GM18498 (cell line): ENCODE measurements at regions not wholly inside any gene's neighbourhood (a gene's known extent, or its start where the extent isn't known, plus 50 kb on each side); places are given as distances from the start of the nearest gene placed in this dataset.
"Not testable (repeated sequence)": the region's sequence is repeated elsewhere in the genome, so short reads cannot be mapped to it uniquely, and the experiment has no call there.

Experiments used
- ATAC-seq: cut with Tn5 transposase; IDR thresholded peaks from one replicate; pipeline ENCODE4 v1.9.1; 2021; ENCODE audit warnings: mild to moderate bottlenecking, moderate library complexity; ENCODE audit not compliant: unreplicated experiment

DNA sequence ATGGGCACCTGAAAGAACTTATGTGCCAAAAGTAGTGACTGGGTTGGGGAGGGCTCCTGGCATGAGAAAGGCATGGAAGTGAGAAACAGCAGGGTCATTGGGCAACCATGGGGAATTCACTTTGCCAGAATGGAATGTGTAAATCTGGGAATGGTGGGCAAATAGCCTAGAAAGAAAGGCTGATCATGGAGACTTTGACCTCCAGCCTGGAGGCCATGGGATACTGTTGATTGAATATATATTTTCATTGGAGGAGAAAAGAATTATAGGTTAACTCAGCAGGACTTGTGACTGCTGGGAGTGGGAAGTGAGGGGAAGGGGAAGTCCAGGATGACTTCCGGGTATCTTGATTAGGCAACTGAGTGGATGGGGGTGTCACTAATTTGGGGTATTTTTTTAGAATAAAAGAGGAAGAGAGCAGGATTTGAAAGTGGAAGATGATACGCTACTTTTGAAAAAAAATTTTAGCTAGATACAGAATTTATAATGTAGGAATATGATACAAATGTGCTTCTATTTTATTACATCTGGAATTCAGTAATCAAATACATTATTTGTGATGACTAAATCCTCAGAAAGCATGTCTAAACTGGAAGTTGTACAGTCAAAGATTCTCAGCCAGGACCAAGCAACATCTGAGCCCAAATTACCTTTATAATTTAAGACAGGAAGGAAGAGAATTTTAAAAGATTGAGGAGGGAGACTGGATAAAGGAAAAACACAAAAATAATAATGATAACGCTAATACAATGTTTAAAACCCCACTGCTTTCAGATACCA, 116.2 kb downstream of the GATA6 start:
- ATAC-seq = no peak

DNA sequence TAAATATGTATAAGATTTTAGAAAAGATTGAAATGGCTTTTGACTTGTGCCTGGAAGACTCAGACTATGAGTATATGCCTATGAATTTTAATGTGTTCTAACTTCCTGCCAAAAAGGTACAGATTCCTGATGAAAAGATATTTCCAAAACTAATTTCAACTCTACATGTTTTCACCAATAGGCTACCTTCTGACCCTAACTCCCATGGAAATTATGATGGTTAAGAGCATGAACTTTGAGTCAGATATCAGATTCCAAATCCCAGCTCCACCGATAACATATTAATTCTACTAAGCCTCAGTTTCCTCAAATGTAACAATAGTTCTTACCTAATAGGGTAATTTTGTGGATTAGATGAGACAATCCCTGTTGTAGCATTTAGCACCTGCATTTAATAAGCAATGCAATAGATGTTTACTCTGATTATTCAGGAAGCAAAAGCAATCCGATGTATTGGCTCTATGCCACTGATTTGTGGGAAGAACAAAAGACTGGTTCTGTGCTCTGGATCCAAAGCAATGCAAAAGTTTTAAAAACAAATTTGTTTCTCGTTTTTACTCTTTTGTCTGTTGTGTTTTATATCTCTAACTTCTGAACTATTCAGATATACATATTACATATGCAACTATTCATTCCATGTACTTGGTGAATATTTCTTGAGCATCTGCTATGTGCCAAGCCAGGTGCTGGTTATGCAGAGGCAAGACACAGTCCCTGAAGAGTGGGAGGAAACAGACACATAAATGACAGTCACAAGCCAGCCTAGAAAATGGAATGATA, 115.4 kb downstream of the GATA6 start:
- ATAC-seq = no peak

DNA sequence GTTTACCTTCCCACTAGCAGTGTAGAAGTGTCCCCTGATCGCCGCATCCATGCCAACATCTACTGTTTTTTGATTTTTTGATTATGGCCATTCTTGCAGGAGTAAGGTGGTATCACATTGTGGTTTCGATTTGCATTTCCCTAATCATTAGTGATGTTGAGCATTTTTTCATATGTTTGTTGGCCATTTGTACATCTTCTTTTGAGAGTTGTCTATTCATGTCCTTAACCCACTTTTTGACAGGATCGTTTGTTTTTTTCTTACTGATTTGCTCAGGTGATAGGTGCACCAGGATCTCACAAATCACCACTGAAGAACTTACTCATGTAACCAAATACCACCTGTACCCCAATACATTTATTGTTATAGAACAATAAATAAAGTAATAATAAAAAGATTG, 114.5 kb downstream of the GATA6 start:
- not testable (repeated sequence) for ATAC-seq

DNA sequence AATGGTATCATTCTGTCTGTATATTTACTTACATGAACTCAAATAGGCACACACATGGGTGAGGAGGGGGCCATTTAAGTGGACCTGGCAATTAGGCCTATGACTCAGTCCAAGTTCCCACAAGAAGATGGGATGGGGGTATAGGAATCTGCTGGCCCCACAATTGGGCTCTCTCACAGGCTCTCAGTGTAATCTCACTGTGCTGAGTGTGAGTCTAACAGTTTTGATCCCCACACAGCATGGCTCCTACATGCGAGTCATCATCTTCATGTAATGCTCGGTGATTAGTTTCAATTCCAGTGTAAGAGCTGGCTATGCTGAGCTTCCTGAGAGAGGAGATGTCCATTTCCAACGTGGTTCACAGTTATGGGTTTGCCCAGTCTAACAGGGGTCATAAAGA, 114.0 kb downstream of the GATA6 start:
- no peak for ATAC-seq

- ATAC-seq = no peak
Observed at GRCh38 chr18:22283116-22283395, 113.7 kb downstream of the GATA6 start.

DNA sequence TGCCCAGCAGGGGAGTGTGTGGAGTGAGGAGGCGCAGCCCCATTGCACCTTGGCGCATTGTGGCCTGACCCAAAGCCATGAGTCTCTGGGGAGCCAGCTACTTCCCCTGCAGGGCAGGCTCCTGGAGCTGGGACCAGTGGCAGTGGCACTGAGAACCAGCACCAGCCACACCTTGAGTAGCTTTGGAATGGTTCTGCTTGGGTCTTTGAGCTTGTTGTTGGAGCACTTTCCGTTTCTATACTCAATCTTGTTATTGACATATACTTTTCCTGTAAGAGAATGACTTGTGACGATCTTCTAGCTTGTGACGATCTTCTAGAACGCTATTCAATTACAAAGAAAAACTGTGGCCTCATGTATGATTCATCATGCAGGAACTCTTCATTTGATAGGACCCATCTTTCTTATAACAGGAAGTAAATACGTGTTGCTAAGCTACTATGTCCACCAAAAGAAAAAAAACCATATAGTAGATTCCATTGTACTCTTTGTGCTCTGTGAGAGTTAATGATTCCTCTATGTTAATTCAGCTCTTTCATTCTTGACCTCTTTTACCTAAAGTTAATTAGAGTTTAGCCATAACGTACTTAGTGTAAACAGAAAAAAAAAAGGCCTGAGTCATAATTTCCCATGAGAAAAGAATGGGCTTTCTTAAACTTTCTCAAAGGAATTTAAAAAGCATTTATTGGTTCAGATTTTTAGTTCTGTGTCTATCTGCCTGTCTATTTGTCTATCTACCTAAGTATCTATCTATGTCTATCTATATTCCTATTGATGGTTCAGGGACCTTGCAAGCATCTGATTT, 113.1 kb downstream of the GATA6 start:
- ATAC-seq = no peak

GRCh38 chr18:22280453-22280750, 111.0 kb downstream of the GATA6 start:
- no peak for ATAC-seq

- no peak for ATAC-seq
Observed at GRCh38 chr18:22279741-22280452, 110.5 kb downstream of the GATA6 start.

- ATAC-seq = no peak
Observed at GRCh38 chr18:22278798-22279197, 109.4 kb downstream of the GATA6 start.

DNA sequence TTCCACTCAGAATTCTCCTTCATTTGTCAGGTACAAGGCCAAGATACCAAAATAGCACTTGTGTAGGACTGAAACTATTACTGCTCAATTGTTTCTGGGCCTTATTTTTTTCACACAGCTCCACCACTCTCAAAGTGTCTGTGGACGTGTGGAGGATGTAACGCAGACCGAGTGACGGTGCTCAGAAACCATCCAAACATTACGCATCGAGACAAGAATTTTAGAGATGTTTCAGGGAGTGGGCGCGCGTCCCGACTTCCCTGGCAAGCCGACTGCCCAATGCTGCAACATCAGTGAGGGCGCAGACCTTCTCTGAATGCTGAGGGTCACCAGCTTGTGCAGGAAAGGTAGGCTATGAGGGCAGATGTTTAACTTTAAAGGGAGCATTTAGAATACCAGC, 108.4 kb downstream of the GATA6 start:
- no peak for ATAC-seq

- no peak for ATAC-seq
Observed at GRCh38 chr18:22276334-22276713, 106.9 kb downstream of the GATA6 start.

- no peak for ATAC-seq
Observed at GRCh38 chr18:22275706-22276333, 106.4 kb downstream of the GATA6 start.

DNA sequence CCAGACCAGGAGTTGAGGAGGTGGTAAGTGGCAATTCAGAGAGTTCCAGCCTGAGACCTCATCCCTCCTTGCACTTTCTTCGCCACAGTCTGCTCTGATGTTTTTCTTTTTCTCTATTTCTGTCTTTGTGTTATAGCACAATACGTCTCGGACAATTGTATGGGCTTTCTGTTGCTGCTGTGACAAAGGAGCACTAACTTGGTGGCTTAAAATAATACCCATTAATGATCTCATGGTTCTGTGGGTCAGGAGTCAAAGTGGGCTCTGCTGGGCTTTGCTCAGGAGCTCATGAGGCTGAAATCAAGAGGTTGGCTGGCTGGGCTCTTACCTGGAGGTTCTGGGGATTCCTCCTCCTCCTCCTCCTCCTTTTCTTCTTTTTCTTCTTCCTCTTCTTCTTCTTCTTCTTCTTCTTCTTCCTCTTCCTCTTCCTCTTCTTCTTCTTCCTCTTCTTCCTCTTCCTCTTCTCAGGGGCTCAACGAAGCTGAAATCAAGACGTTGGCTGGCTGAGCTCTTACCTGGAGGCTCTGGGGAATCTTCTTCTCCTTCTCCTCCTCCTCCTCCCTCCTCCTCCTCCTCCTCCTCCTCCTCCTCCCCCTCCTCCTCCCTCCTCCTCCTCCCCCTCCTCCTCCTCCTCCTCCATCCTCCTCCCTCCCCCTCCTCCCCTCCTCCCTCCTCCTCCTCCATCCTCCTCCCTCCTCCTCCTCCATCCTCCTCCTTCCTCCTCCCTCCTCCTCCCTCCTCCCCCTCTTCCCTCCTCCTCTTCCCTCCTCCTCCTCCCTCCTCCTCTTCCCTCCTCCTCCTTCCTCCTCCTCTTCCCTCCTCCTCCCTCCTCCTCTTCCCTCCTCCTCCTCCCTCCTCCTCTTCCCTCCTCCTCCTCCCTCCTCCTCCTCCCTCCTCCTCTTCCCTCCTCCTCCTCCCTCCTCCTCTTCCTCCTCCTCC, 104.0 kb downstream of the GATA6 start:
- no peak for ATAC-seq

GRCh38 chr18:22272242-22272641, 102.9 kb downstream of the GATA6 start:
- ATAC-seq = no peak

DNA sequence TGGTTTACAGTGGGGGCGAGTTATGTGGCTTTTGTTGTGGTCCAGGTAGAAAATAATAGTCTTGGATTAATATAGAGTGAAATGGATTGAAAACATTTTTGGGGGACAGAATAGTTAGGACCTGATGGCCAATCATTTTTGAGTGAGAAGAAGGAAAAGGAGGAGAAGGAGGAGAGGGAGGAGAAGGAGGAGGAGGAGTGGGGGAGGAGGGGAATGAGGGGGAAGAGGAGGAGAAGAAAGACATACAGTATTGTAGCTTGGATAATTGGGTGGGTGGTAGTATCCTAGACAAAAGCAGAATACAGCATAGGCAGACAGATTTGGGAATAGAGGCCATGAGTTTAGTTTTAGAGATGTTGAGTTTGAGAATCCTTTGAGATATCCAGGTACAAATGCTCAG, 101.6 kb downstream of the GATA6 start:
- no peak for ATAC-seq

- ATAC-seq = no peak
Observed at GRCh38 chr18:22268641-22269128, 99.3 kb downstream of the GATA6 start.

DNA sequence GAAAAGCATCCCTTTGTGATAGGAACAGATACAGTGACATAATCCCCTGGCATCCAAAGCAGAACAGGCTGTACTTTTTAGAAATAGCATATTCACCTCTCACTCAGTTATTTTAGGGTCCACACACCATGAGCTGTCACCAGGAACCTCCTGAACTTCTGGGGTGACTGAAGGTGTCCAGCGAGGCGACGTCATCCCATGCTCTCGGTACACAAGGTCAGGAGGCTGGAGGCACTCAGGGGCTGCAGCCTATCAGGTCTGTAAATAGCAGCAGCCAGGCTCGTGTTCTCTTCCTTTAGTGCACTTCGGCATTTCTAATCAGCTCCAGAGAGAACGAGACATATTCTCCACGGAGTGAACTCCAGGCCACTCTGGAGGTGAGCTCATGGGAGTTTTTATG, 98.3 kb downstream of the GATA6 start:
- ATAC-seq = no peak

- ATAC-seq = no peak
Observed at GRCh38 chr18:22267225-22267624, 97.8 kb downstream of the GATA6 start.

GRCh38 chr18:22265838-22266237, 96.4 kb downstream of the GATA6 start:
- no peak for ATAC-seq
